Uterus (tissue), 3 donors: ENCODE measurements at regions not wholly inside any gene's neighbourhood (a gene's known extent, or its start where the extent isn't known, plus 50 kb on each side); places are given as distances from the start of the nearest gene placed in this dataset.

ENCODE experiments used
- DNase-seq, 2 donors: peaks; one replicate each; pipeline ENCODE4 v3.0.0-alpha.2; 2019 to 2020
- H3K27ac ChIP-seq, 2 donors: fragments of 200-600 bp; sonication (generic); 1 replicate in 1 of 2; 2 replicates in 1 of 2; pipeline ENCODE4 v1.5.1; 2016 to 2018
- H3K27me3 ChIP-seq, 2 donors: fragments of 200-600 bp; sonication (generic); one replicate each; pipeline ENCODE4 v1.5.1; 2018 to 2019; ENCODE audit warnings: control low read depth in 1 of 2
- H3K36me3 ChIP-seq, 2 donors: fragments of 200-600 bp; sonication (generic); one replicate each; pipeline ENCODE4 v1.5.1; 2019; ENCODE audit warnings: control low read depth in 1 of 2
- H3K4me1 ChIP-seq, 2 donors: fragments of 200-600 bp; sonication (generic); one replicate each; pipeline ENCODE4 v1.5.1; 2018 to 2019; ENCODE audit warnings: control low read depth in 1 of 2
- H3K4me3 ChIP-seq, 2 donors: fragments of 200-600 bp; sonication (generic); 1 replicate in 1 of 2; 2 replicates in 1 of 2; pipeline ENCODE4 v1.5.1; 2018 to 2019; ENCODE audit warnings: mild to moderate bottlenecking in 1 of 2
- H3K9me3 ChIP-seq, 2 donors: fragments of 200-600 bp; sonication (generic); one replicate each; pipeline ENCODE4 v1.5.1; 2019; ENCODE audit warnings: control low read depth in 1 of 2
- POLR2A ChIP-seq, 2 donors: fragments of 450-650 bp; IDR thresholded peaks; one replicate each; pipeline ENCODE4 v1.6.1; 2016; ENCODE audit warnings: antibody characterized with exemption in 2 of 2, mild to moderate bottlenecking in 1 of 2, moderate library complexity in 1 of 2
- intact Hi-C: fragments of 100-400 bp; cut with DNase I; formaldehyde crosslinking; loops from one replicate; pipeline ENCODE4 v1.15.1; 2023; ENCODE audit warnings: low total_unique reads
- TF ChIP-seq, protein P1 (sequence below), 4 experiments: fragments of 200-600 bp in 2 of 4; fragments of 450-650 bp in 2 of 4; sonication (generic) in 2 of 4; IDR thresholded peaks; one replicate each; pipeline ENCODE4 v1.5.1; 2016 to 2019; ENCODE audit warnings: antibody characterized with exemption in 4 of 4, mild to moderate bottlenecking in 2 of 4, moderate library complexity in 1 of 4
- donor health status: DM: yes; HTN: yes; CAD: no.

DNA sequence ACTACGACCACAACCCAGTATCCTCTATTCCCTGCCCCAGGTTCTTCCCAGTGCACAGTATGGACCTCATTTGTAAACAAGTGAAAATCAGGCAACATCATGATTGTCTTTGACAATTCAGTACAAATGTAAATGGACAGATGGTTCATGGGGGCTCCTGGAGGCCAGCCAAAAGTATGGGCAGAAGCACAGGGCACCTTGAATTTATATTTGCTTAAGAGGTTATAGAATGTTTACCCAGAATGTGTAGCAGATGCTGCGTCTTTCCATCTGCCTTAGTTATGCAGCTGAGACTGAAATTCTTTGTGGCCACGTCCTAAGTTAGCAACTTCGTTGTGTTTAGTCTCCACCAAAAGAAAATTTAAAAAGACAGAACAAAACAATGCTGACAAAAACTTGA, 559.6 kb upstream of the NRSN1 start:
- intact Hi-C loops: no loop called here
- no peak overlapping the region for H3K27ac ChIP-seq
- H3K27me3 ChIP-seq: no peaks in the 10 kb centered on the region
- no peaks in the 10 kb centered on the region for H3K36me3 ChIP-seq
- H3K9me3 ChIP-seq: peaks cover 0 to 3% of the 10 kb centered on the region in 2 donors
- H3K4me3 ChIP-seq: no peak overlapping the region
- DNase-seq: no peak
- H3K4me1 ChIP-seq: no peaks in the 10 kb centered on the region
- no peak for TF ChIP-seq POLR2A (IDR thresholded peaks at IDR 0.05)
- TF ChIP-seq, protein P1, sequence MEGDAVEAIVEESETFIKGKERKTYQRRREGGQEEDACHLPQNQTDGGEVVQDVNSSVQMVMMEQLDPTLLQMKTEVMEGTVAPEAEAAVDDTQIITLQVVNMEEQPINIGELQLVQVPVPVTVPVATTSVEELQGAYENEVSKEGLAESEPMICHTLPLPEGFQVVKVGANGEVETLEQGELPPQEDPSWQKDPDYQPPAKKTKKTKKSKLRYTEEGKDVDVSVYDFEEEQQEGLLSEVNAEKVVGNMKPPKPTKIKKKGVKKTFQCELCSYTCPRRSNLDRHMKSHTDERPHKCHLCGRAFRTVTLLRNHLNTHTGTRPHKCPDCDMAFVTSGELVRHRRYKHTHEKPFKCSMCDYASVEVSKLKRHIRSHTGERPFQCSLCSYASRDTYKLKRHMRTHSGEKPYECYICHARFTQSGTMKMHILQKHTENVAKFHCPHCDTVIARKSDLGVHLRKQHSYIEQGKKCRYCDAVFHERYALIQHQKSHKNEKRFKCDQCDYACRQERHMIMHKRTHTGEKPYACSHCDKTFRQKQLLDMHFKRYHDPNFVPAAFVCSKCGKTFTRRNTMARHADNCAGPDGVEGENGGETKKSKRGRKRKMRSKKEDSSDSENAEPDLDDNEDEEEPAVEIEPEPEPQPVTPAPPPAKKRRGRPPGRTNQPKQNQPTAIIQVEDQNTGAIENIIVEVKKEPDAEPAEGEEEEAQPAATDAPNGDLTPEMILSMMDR (IDR thresholded peaks at IDR 0.05): no peak

DNA sequence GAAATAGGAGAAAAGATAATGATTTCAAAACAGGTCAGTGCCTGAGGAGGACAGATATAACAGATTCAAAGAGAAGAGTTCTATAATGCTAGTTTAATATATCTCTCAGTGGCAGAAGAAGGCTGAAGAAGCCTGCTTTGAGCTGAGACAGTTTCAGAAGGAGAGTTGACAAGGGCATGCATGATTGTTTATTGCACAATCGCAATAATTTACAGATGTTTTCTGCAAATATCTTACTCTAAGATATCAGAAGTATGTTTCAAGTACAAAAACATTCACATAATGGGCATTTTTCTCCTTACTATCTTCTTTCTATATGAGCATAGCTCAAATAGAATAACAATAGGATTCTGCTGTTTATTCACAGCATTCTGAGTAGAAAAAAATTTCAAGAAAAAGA, 557.7 kb upstream of the NRSN1 start:
- intact Hi-C loops: no loop called here
- Histone ChIP-seq H3K9me3 (no peaks in the 10 kb centered on the region), H3K27me3 (no peaks in the 10 kb centered on the region), H3K27ac (no peak overlapping the region), H3K4me1 (no peaks in the 10 kb centered on the region), H3K4me3 (no peak overlapping the region), H3K36me3 (no peaks in the 10 kb centered on the region)
- TF ChIP-seq, protein P1 (IDR thresholded peaks at IDR 0.05): no peak
- no peak for TF ChIP-seq POLR2A (IDR thresholded peaks at IDR 0.05)
- no peak for DNase-seq

DNA sequence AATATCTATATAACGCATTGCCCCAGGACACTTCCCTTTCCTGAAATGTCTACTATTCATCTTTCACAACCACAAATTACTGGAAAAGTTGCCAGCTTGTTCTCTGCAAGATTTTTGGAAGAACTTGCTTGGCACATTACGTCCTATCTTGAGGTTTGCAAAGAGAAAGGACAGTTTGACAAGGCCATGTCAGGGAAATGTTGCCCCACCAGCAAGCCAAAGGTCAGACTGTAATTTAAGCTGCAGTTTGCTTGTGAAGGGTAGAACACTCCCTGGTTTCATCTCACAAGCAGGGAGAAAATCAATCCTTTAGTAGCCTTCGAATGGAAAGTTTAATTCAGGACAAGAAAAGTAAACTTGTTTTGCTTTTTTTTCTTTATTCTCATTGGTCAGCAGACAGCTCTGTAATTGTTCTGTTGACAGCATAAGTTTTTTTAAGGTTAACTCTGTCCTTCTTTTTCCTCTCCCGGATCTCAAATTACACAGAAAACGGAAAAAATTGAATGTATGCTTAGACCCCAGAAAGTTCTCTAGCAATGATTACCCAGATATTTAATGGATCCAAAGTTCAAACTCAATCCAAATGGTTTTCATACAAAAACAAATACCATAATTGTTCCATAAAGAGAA, 541.8 kb upstream of the NRSN1 start:
- Histone ChIP-seq H3K4me1 (no peaks in the 10 kb centered on the region), H3K4me3 (no peak overlapping the region), H3K27me3 (no peaks in the 10 kb centered on the region), H3K9me3 (no peaks in the 10 kb centered on the region), H3K27ac (no peak overlapping the region), H3K36me3 (no peaks in the 10 kb centered on the region)
- intact Hi-C loops: no loop called here
- no peak for TF ChIP-seq POLR2A (IDR thresholded peaks at IDR 0.05)
- TF ChIP-seq, protein P1 (IDR thresholded peaks at IDR 0.05): no peak
- DNase-seq: no peak

DNA sequence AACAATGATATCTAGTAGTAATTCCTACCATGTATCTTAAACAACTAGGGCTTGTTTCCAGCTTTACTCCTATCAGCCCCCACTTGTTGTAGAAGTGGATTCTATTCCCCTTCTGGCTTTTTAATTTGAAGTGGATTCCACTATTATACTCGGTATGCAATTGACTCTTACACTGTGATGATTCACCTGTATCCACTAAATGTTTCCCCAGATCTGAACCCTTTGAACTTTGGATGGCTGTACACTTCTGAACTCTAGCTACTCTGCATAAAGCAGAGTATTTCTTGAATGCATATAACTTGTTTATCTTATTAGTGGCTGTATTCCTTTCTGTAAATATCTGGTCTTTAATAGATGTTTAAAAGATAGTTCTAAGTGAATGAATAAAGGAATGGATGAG, 538.4 kb upstream of the NRSN1 start:
- no peak overlapping the region for H3K27ac ChIP-seq
- no peaks in the 10 kb centered on the region for H3K9me3 ChIP-seq
- no peak overlapping the region for H3K4me3 ChIP-seq
- no peak for DNase-seq
- intact Hi-C loops: no loop called here
- TF ChIP-seq, protein P1 (IDR thresholded peaks at IDR 0.05): no peak
- no peak for TF ChIP-seq POLR2A (IDR thresholded peaks at IDR 0.05)
- no peaks in the 10 kb centered on the region for H3K36me3 ChIP-seq
- no peaks in the 10 kb centered on the region for H3K27me3 ChIP-seq
- H3K4me1 ChIP-seq: no peaks in the 10 kb centered on the region

DNA sequence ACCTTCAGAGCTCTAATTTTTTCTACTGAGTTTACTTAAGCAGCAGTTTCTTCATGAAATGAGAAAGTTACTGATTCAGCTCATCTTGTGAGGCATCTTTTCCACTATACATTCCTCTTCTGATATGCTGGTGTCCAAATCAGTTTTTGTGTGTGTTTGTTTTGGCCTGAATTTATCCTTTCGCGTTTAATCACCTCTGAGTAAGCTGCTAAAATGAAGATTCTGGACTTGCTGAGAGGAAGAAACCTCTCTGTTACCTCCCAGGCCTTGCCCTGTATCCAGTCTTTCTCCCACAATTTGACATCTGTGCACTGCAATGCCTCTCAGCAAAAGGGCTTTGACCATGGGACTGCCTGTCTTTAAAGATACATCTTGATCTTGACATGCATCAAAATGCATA, 536.2 kb upstream of the NRSN1 start:
- H3K36me3 ChIP-seq: no peaks in the 10 kb centered on the region
- H3K9me3 ChIP-seq: no peaks in the 10 kb centered on the region
- H3K27ac ChIP-seq: no peak overlapping the region
- H3K4me1 ChIP-seq: no peaks in the 10 kb centered on the region
- no peak for DNase-seq
- TF ChIP-seq, protein P1 (IDR thresholded peaks at IDR 0.05): no peak
- TF ChIP-seq POLR2A (IDR thresholded peaks at IDR 0.05): no peak
- H3K4me3 ChIP-seq: no peak overlapping the region
- intact Hi-C loops: no loop called here
- H3K27me3 ChIP-seq: no peaks in the 10 kb centered on the region
